Skeletal muscle satellite cell (primary cell): ENCODE measurements at regions not wholly inside any gene's neighbourhood (a gene's known extent, or its start where the extent isn't known, plus 50 kb on each side); places are given as distances from the start of the nearest gene placed in this dataset.

Source experiments
- H3K27me3 ChIP-seq: 2 replicates; pipeline ENCODE4 v1.7.0; 2013; ENCODE audit warnings: low read length; ENCODE audit not compliant: control insufficient read depth, insufficient read depth
- H3K36me3 ChIP-seq: 2 replicates; pipeline ENCODE4 v1.7.0; 2013; ENCODE audit warnings: mild to moderate bottlenecking, control low read depth, low read length; ENCODE audit not compliant: insufficient read depth
- H3K4me1 ChIP-seq: 2 replicates; pipeline ENCODE4 v1.7.0; 2013; ENCODE audit warnings: low read length; ENCODE audit not compliant: control insufficient read depth, insufficient read depth
- H3K4me2 ChIP-seq: 2 replicates; pipeline ENCODE4 v1.7.0; 2013; ENCODE audit warnings: mild to moderate bottlenecking, low read length
- H3K4me3 ChIP-seq: 2 replicates; pipeline ENCODE4 v1.7.0; 2013; ENCODE audit warnings: low read length
- H3K9ac ChIP-seq: 2 replicates; pipeline ENCODE4 v1.7.0; 2013; ENCODE audit warnings: mild to moderate bottlenecking, low read depth, low read length, moderate library complexity
- H3K9me3 ChIP-seq: replicated peaks from 2 replicates; pipeline ENCODE4 v1.7.0; 2013; ENCODE audit warnings: mild to moderate bottlenecking, control low read depth, low read length

- no peak overlapping the region for H3K4me3 ChIP-seq
- no peaks in the 10 kb centered on the region for H3K36me3 ChIP-seq
- H3K4me1 ChIP-seq = no peaks in the 10 kb centered on the region
- H3K4me2 ChIP-seq = no peak overlapping the region
- no peaks in the 10 kb centered on the region for H3K9me3 ChIP-seq
- no peak overlapping the region for H3K9ac ChIP-seq
- no peaks in the 10 kb centered on the region for H3K27me3 ChIP-seq
Measured at GRCh38 chr1:168991667-168992475, 114.6 kb upstream of the ATP1B1 start.

GRCh38 chr1:169001353-169001752 is 105.1 kb upstream of the ATP1B1 start:
- no peaks in the 10 kb centered on the region for H3K36me3 ChIP-seq
- no peak overlapping the region for H3K9ac ChIP-seq
- no peaks in the 10 kb centered on the region for H3K27me3 ChIP-seq
- H3K4me1 ChIP-seq = no peaks in the 10 kb centered on the region
- H3K4me2 ChIP-seq = no peak overlapping the region
- H3K4me3 ChIP-seq = no peak overlapping the region
- no peaks in the 10 kb centered on the region for H3K9me3 ChIP-seq

GRCh38 chr1:169003864-169004516 is 102.5 kb upstream of the ATP1B1 start:
- H3K4me1 ChIP-seq = no peaks in the 10 kb centered on the region
- H3K4me3 ChIP-seq = no peak overlapping the region
- no peaks in the 10 kb centered on the region for H3K27me3 ChIP-seq
- H3K9ac ChIP-seq = no peak overlapping the region
- H3K9me3 ChIP-seq = no peaks in the 10 kb centered on the region
- no peaks in the 10 kb centered on the region for H3K36me3 ChIP-seq
- no peak overlapping the region for H3K4me2 ChIP-seq

GRCh38 chr1:169005776-169006175 is 100.7 kb upstream of the ATP1B1 start:
- H3K27me3 ChIP-seq = no peaks in the 10 kb centered on the region

GRCh38 chr1:169009666-169010065 is 96.8 kb upstream of the ATP1B1 start:
- Histone ChIP-seq H3K36me3 (no peaks in the 10 kb centered on the region), H3K4me3 (no peak overlapping the region), H3K9ac (no peak overlapping the region), H3K4me1 (no peaks in the 10 kb centered on the region), H3K27me3 (no peaks in the 10 kb centered on the region), H3K9me3 (no peaks in the 10 kb centered on the region), H3K4me2 (no peak overlapping the region)

More at GRCh38 chr1:169005776-169006175, 100.7 kb upstream of the ATP1B1 start:
- no peak overlapping the region for H3K4me2 ChIP-seq
- H3K9ac ChIP-seq = no peak overlapping the region
- H3K4me3 ChIP-seq = no peak overlapping the region
- H3K9me3 ChIP-seq = no peaks in the 10 kb centered on the region
- H3K4me1 ChIP-seq = no peaks in the 10 kb centered on the region
- H3K36me3 ChIP-seq = no peaks in the 10 kb centered on the region

- no peak overlapping the region for H3K4me3 ChIP-seq
- no peaks in the 10 kb centered on the region for H3K9me3 ChIP-seq
- H3K4me2 ChIP-seq = no peak overlapping the region
- H3K27me3 ChIP-seq = peaks cover 5% of the 10 kb centered on the region
- H3K4me1 ChIP-seq = no peaks in the 10 kb centered on the region
- no peaks in the 10 kb centered on the region for H3K36me3 ChIP-seq
- no peak overlapping the region for H3K9ac ChIP-seq
Measured at GRCh38 chr1:169012416-169012815, 94.1 kb upstream of the ATP1B1 start.

GRCh38 chr1:169013821-169014220 is 92.7 kb upstream of the ATP1B1 start:
- Histone ChIP-seq H3K4me3 (no peak overlapping the region), H3K9ac (no peak overlapping the region), H3K36me3 (no peaks in the 10 kb centered on the region), H3K27me3 (peaks cover 5% of the 10 kb centered on the region), H3K9me3 (no peaks in the 10 kb centered on the region), H3K4me1 (no peaks in the 10 kb centered on the region), H3K4me2 (no peak overlapping the region)

- H3K9ac ChIP-seq = no peak overlapping the region
Measured at GRCh38 chr1:169015464-169015863, 91.0 kb upstream of the ATP1B1 start.

GRCh38 chr1:169018751-169019150 is 87.7 kb upstream of the ATP1B1 start:
- no peaks in the 10 kb centered on the region for H3K4me1 ChIP-seq
- peaks cover 10% of the 10 kb centered on the region for H3K27me3 ChIP-seq
- no peak overlapping the region for H3K4me3 ChIP-seq
- no peak overlapping the region for H3K4me2 ChIP-seq
- no peaks in the 10 kb centered on the region for H3K9me3 ChIP-seq
- H3K9ac ChIP-seq = no peak overlapping the region
- no peaks in the 10 kb centered on the region for H3K36me3 ChIP-seq

More at GRCh38 chr1:169015464-169015863, 91.0 kb upstream of the ATP1B1 start:
- Histone ChIP-seq H3K4me2 (no peak overlapping the region), H3K9me3 (no peaks in the 10 kb centered on the region), H3K36me3 (no peaks in the 10 kb centered on the region), H3K4me1 (no peaks in the 10 kb centered on the region), H3K27me3 (peaks cover 10% of the 10 kb centered on the region), H3K4me3 (no peak overlapping the region)

- no peak overlapping the region for H3K9ac ChIP-seq
- H3K4me2 ChIP-seq = no peak overlapping the region
- H3K9me3 ChIP-seq = no peaks in the 10 kb centered on the region
- H3K36me3 ChIP-seq = no peaks in the 10 kb centered on the region
- H3K4me1 ChIP-seq = no peaks in the 10 kb centered on the region
- peaks cover 10% of the 10 kb centered on the region for H3K27me3 ChIP-seq
- no peak overlapping the region for H3K4me3 ChIP-seq
Measured at GRCh38 chr1:169019419-169020058, 87.0 kb upstream of the ATP1B1 start.

- no peaks in the 10 kb centered on the region for H3K9me3 ChIP-seq
- H3K36me3 ChIP-seq = no peaks in the 10 kb centered on the region
- H3K9ac ChIP-seq = no peak overlapping the region
- H3K27me3 ChIP-seq = peaks cover 6% of the 10 kb centered on the region
- no peaks in the 10 kb centered on the region for H3K4me1 ChIP-seq
- no peak overlapping the region for H3K4me2 ChIP-seq
- H3K4me3 ChIP-seq = no peak overlapping the region
Measured at GRCh38 chr1:169020684-169021083, 85.8 kb upstream of the ATP1B1 start.
